ENCODE measurements at regions not wholly inside any gene's neighbourhood (a gene's known extent, or its start where the extent isn't known, plus 50 kb on each side); places are given as distances from the start of the nearest gene placed in this dataset.

DNA sequence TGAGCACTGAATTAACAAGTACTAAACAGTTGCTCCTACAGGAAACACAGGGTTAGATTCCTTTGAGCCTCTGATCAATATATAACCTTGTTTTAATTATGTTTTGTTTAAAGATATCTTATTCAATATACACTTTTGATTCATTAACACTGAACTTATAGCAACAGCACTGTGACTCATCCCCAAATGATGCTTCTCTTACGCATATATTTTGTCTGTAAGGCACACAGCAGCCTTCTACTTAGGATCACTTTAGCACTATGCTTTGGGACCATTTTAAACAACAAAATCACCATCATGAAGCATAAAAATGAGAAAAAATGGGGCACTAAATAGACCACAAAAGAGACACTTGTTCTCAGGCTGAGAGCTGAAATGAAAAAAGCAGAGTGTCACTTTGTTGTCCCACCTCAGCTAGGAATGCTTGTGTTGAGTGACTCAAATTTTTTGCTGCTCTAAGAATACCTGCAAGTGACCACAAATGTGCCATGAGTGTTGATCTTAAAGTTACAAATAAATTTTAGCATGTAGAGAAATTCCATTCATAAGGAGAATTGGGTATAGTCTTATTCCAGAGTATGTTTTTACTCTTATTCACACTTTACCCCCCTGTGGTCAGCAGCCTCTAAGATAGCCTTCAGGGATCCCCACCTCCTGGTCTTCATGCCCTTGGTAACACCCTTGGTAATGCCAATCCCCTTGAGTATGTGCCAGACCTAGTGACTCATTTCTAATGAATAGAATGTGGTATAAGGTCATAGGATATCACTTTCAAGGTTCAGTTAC lies 252.7 kb upstream of the IL12B start:
- no peak overlapping the region for H3K4me2 ChIP-seq (ENCODE audit: insufficient read depth, low read length)
- no peak overlapping the region for H2AFZ ChIP-seq (ENCODE audit: low read depth, low read length)
- H3K4me1 ChIP-seq (ENCODE audit: control insufficient read depth, extremely low read depth, insufficient read depth, low read length), result no peaks in the 10 kb centered on the region
- no peak overlapping the region for H3K4me3 ChIP-seq (replicated peaks in 1 of 3; ENCODE audit: insufficient read depth in 1 of 3, low read depth in 1 of 3, low read length in 3 of 3)
- peaks cover 1% of the 10 kb centered on the region for H3K9me3 ChIP-seq (replicated peaks; ENCODE audit: control insufficient read depth, insufficient read depth, low read length)
- no peaks in the 10 kb centered on the region for H3K79me2 ChIP-seq (ENCODE audit: control insufficient read depth, insufficient read depth, low read length)
- intact Hi-C loops (cut with micrococcal nuclease), result no loop called here
- dilution Hi-C loops (cut with MboI; ENCODE audit: extremely low pct_ligation_motif_present, low sequenced_read_pairs), result no loop called here
- FAIRE-seq (no peak), DNase-seq (ENCODE audit: low read depth, low spot score) (no peak)
- no peaks in the 10 kb centered on the region for H3K27me3 ChIP-seq (ENCODE audit: control insufficient read depth in 2 of 2, insufficient read depth in 2 of 2, low read length in 2 of 2)
- H3K36me3 ChIP-seq (ENCODE audit: control insufficient read depth in 2 of 2, extremely low read depth in 1 of 2, insufficient read depth in 2 of 2, low read length in 2 of 2), result no peaks in the 10 kb centered on the region
- TF ChIP-seq, protein P1, sequence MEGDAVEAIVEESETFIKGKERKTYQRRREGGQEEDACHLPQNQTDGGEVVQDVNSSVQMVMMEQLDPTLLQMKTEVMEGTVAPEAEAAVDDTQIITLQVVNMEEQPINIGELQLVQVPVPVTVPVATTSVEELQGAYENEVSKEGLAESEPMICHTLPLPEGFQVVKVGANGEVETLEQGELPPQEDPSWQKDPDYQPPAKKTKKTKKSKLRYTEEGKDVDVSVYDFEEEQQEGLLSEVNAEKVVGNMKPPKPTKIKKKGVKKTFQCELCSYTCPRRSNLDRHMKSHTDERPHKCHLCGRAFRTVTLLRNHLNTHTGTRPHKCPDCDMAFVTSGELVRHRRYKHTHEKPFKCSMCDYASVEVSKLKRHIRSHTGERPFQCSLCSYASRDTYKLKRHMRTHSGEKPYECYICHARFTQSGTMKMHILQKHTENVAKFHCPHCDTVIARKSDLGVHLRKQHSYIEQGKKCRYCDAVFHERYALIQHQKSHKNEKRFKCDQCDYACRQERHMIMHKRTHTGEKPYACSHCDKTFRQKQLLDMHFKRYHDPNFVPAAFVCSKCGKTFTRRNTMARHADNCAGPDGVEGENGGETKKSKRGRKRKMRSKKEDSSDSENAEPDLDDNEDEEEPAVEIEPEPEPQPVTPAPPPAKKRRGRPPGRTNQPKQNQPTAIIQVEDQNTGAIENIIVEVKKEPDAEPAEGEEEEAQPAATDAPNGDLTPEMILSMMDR (IDR thresholded peaks at IDR 0.05; ENCODE audit: extremely low read depth in 1 of 2, insufficient read depth in 1 of 2, low read depth in 1 of 2, low read length in 2 of 2), result no peak
- no peak for TF ChIP-seq FOS (IDR thresholded peaks at IDR 0.05; ENCODE audit: borderline replicate concordance, insufficient read depth, low read length)
- TF ChIP-seq, protein P2, sequence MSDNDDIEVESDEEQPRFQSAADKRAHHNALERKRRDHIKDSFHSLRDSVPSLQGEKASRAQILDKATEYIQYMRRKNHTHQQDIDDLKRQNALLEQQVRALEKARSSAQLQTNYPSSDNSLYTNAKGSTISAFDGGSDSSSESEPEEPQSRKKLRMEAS (IDR thresholded peaks at IDR 0.05; ENCODE audit: insufficient read depth, insufficient read length), result no peak
- no peaks in the 10 kb centered on the region for H3K9me1 ChIP-seq (replicated peaks; ENCODE audit: control insufficient read depth, extremely low read depth, insufficient read depth, low read length)
- ChIA-PET POLR2A (no interaction called here), CTCF (no interaction called here)
- no peak overlapping the region for H3K27ac ChIP-seq (ENCODE audit: insufficient read depth, low read depth, low read length)
- H3K9ac ChIP-seq (replicated peaks; ENCODE audit: extremely low read depth, insufficient read depth, low read length), result no peak overlapping the region
- no TSS peak for BruUV-seq (replicated peaks)
- H4K20me1 ChIP-seq (replicated peaks; ENCODE audit: control insufficient read depth, extremely low read depth, insufficient read depth, low read length), result no peaks in the 10 kb centered on the region

DNA sequence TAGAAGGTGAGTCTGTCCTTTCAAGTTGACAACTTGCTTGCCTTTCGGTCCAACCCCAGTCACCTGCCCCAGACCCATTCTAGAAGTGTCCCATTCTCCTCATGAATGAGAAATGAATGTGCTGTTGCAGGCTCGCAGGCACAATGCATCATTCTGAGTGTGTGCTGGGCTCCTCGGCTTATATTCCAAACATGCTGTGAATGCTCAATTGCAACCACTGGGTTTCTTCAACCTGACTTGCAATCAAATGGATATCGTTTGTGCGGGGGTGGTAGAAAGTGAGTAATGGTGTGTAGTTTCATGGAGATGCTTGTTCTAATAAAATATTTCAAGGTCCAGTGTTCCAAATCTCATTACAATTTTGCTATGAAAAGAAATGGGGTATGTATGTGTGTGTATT lies 256.6 kb upstream of the IL12B start:
- Histone ChIP-seq H3K27ac (ENCODE audit: insufficient read depth, low read depth, low read length) (no peak overlapping the region), H3K4me3 (replicated peaks in 1 of 3; ENCODE audit: insufficient read depth in 1 of 3, low read depth in 1 of 3, low read length in 3 of 3) (no peak overlapping the region), H3K79me2 (ENCODE audit: control insufficient read depth, insufficient read depth, low read length) (no peaks in the 10 kb centered on the region), H4K20me1 (replicated peaks; ENCODE audit: control insufficient read depth, extremely low read depth, insufficient read depth, low read length) (no peaks in the 10 kb centered on the region), H3K9ac (replicated peaks; ENCODE audit: extremely low read depth, insufficient read depth, low read length) (no peak overlapping the region), H2AFZ (ENCODE audit: low read depth, low read length) (no peak overlapping the region), H3K4me2 (ENCODE audit: insufficient read depth, low read length) (no peak overlapping the region), H3K27me3 (ENCODE audit: control insufficient read depth in 2 of 2, insufficient read depth in 2 of 2, low read length in 2 of 2) (no peaks in the 10 kb centered on the region), H3K9me3 (replicated peaks; ENCODE audit: control insufficient read depth, insufficient read depth, low read length) (peaks cover 1% of the 10 kb centered on the region), H3K9me1 (replicated peaks; ENCODE audit: control insufficient read depth, extremely low read depth, insufficient read depth, low read length) (no peaks in the 10 kb centered on the region), H3K4me1 (ENCODE audit: control insufficient read depth, extremely low read depth, insufficient read depth, low read length) (no peaks in the 10 kb centered on the region), H3K36me3 (ENCODE audit: control insufficient read depth in 2 of 2, extremely low read depth in 1 of 2, insufficient read depth in 2 of 2, low read length in 2 of 2) (no peaks in the 10 kb centered on the region)
- ChIA-PET CTCF (no interaction called here), POLR2A (no interaction called here)
- FAIRE-seq (no peak), DNase-seq (ENCODE audit: low read depth, low spot score) (no peak)
- no TSS peak for BruUV-seq (replicated peaks)
- no peak for TF ChIP-seq EZH2 (IDR thresholded peaks at IDR 0.05; ENCODE audit: borderline replicate concordance, low read depth, low read length, severe bottlenecking)
- TF ChIP-seq POLR2A (IDR thresholded peaks at IDR 0.05; ENCODE audit: low read depth, low read length), result no peak
- no peak for TF ChIP-seq JUN (IDR thresholded peaks at IDR 0.05; ENCODE audit: borderline replicate concordance, insufficient read depth, insufficient read length, low read depth)
- intact Hi-C loops (cut with micrococcal nuclease) (no loop called here), dilution Hi-C loops (cut with MboI; ENCODE audit: extremely low pct_ligation_motif_present, low sequenced_read_pairs) (no loop called here)
